ENCODE measurements at regions not wholly inside any gene's neighbourhood (a gene's known extent, or its start where the extent isn't known, plus 50 kb on each side); places are given as distances from the start of the nearest gene placed in this dataset.

GRCh38 chr14:106840991-106841390 lies 1314.6 kb downstream of the TMEM121 start:
- no peak for TF ChIP-seq CTCF (IDR thresholded peaks at IDR 0.05)
- no peak for TF ChIP-seq POLR2A (IDR thresholded peaks at IDR 0.05)

Data from heart left ventricle (tissue), 13 donors.